DOHH2 (cell line): ENCODE measurements at regions not wholly inside any gene's neighbourhood (a gene's known extent, or its start where the extent isn't known, plus 50 kb on each side); places are given as distances from the start of the nearest gene placed in this dataset.

Source experiments
- CTCF ChIP-seq: fragments of 200-600 bp; sonication (generic); IDR thresholded peaks from one replicate; pipeline ENCODE4 v1.5.1; 2014; ENCODE audit warnings: antibody characterized with exemption, mild to moderate bottlenecking, low read depth, low read length; ENCODE audit not compliant: poor library complexity, severe bottlenecking
- EZH2phosphoT487 ChIP-seq: fragments of 200-600 bp; sonication (generic); IDR thresholded peaks from 2 replicates; pipeline ENCODE4 v1.6.1; 2017; ENCODE audit warnings: borderline replicate concordance, mild to moderate bottlenecking, antibody characterized with exemption, low read length, moderate library complexity, mixed read lengths

- TF ChIP-seq CTCF, result no peak
- no peak for TF ChIP-seq EZH2phosphoT487
Measured at GRCh38 chr7:57203161-57203791, 71.0 kb upstream of the ZNF479 start.
